ENCODE measurements at regions not wholly inside any gene's neighbourhood (a gene's known extent, or its start where the extent isn't known, plus 50 kb on each side); places are given as distances from the start of the nearest gene placed in this dataset.

DNA sequence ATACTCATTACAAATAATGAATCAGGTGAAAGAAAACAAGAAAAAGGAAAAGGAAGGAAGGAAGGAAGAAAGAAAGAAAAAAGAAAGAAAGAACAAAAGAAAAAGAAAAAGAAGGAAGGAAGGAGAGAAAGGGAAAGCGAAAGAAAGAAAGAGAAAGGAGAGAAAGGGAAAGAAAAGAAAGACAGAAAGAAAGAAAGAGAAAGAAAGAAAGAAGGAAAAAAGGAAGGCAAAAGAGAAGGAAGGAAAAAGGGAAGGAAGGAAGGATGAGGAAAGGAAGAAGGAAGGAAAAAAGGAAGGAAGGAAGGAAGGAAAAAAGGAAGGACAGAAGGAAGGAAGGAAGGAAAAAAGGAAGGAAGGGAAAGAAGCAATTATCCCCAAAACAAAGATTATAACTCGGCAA lies 1460.4 kb upstream of the PIK3C3 start:
- no peak for DNase-seq

- no peak for DNase-seq
Measured at GRCh38 chr18:40493316-40493715, 1461.7 kb upstream of the PIK3C3 start.

GRCh38 chr18:40489301-40489700 lies 1465.7 kb upstream of the PIK3C3 start:
- DNase-seq: no peak

- DNase-seq: no peak
Measured at GRCh38 chr18:40485318-40485717, 1469.7 kb upstream of the PIK3C3 start.

- DNase-seq: no peak
Measured at GRCh38 chr18:40473221-40474029, 1481.6 kb upstream of the PIK3C3 start.

GRCh38 chr18:40470723-40471122 lies 1484.3 kb upstream of the PIK3C3 start:
- DNase-seq: no peak

GRCh38 chr18:40469851-40470250 lies 1485.2 kb upstream of the PIK3C3 start:
- DNase-seq: no peak

- DNase-seq: no peak
Measured at GRCh38 chr18:40469316-40469715, 1485.7 kb upstream of the PIK3C3 start.

DNA sequence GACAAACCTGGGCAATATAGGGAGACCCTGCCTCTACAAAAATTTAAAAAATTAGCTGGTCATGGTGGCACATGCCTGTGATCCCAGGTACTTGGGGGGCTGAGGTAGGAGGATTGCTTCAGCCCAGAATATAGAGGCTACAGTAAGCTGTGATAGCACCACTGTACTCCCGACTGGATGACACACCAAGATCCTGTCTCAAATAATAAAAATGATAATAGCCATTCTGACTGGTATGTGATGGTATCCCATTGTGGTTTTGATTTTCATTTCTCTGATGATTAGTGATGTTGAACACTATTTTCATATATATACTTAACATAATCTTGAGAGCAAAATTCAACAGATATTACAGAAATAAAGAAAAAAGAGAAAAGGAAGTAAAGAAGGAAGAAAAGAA lies 1491.0 kb upstream of the PIK3C3 start:
- no peak for DNase-seq

GRCh38 chr18:40453903-40454302 lies 1501.1 kb upstream of the PIK3C3 start:
- DNase-seq: no peak

DNA sequence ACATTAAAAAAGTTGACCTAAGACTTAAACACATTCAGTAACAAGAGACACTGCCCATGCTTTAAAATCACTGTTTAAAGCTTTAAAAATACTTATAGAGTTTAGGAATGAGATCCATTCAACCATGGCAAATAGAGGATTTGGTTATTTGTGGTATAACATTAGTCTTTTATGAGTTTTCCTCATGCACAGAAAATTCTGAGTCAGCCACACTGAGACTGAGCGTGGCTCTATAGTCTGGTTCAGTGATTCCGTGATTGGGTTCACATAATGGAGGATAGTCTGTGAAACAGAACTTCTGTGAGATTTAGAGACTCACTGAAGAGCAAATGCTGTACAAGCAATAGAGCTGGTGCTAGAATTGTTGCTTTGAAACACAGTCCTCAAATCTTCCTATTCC lies 1502.4 kb upstream of the PIK3C3 start:
- no peak for DNase-seq

DNA sequence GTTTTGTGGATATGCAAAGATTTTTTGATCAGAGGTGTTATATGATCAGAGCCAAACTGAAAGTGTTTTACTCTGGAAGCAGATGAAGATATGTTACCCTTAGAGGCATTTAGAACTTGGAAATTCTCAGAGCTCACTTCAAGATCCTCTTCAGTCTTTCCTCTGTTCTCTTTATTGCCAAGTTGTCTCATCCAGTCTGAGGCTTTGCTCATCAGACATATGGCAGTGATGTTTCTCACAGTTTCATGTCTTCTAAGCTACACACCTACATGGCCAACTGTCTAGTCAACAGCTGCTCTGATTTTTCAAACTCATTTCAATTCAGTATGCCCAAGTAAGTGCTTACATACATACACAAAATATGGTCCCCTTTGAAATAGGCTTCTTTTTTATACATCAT lies 1504.3 kb upstream of the PIK3C3 start:
- no peak for DNase-seq

- DNase-seq: no peak
Measured at GRCh38 chr18:40447820-40448219, 1507.2 kb upstream of the PIK3C3 start.

GRCh38 chr18:40440088-40440487 lies 1514.9 kb upstream of the PIK3C3 start:
- DNase-seq: no peak

GRCh38 chr18:40437517-40437916 lies 1517.5 kb upstream of the PIK3C3 start:
- DNase-seq: no peak

DNA sequence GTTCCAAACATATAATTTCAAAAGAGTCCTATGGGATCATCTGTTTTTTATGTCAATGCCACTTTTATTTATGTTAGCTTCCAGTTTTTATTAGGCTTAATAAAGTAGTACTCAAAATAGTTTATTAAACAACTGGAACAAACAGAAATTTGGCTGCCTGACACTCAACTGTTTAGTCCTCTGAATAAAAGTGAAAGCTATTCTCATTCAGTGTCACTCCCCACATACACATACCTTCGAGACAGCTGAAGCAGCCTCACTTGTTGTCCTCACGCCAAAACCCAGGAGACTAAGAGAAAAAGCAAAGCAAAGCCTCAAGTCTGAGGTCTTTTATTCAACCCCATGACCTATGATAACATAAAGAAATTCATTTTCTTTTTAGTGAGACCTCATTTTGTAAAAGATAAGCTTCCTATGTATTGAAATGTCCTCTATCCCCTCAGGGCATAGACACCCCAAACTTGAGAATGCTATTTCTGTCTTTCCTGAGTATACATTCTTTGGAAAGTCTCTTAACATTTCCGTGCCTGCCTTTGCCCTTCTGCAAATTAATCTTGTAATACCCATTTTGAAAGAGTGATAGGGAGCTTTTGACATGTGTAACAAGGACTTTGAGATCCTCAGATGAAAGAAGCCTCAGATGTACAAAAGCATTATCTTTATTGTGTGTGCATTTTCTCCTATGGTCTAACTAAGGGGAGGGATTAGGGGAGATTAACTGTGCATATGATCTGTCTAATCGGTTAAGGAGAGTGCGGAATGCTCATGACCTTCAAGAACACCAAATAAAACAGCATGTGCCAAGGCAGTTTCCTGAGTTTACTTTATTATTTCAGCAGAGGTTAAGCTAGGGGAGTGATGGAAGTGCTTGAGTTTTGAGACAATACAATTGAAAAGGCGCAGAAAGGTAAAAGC lies 1523.7 kb upstream of the PIK3C3 start:
- no peak for DNase-seq

- no peak for DNase-seq
Measured at GRCh38 chr18:40423291-40423690, 1531.7 kb upstream of the PIK3C3 start.

- no peak for DNase-seq
Measured at GRCh38 chr18:40420675-40421074, 1534.4 kb upstream of the PIK3C3 start.

GRCh38 chr18:40417501-40417900 lies 1537.5 kb upstream of the PIK3C3 start:
- DNase-seq: no peak

GRCh38 chr18:40415821-40416220 lies 1539.2 kb upstream of the PIK3C3 start:
- DNase-seq: no peak

GRCh38 chr18:40415176-40415791 lies 1539.8 kb upstream of the PIK3C3 start:
- no peak for DNase-seq

- DNase-seq: no peak
Measured at GRCh38 chr18:40414155-40414754, 1540.8 kb upstream of the PIK3C3 start.

- DNase-seq: no peak
Measured at GRCh38 chr18:40413160-40413559, 1541.9 kb upstream of the PIK3C3 start.
